HG02970 (cell line): ENCODE measurements at regions not wholly inside any gene's neighbourhood (a gene's known extent, or its start where the extent isn't known, plus 50 kb on each side); places are given as distances from the start of the nearest gene placed in this dataset.
A peak's percentile ranks its signal among the peaks of the same experiment; 100 is the strongest.

Source experiments
- ATAC-seq: cut with Tn5 transposase; IDR thresholded peaks from one replicate; pipeline ENCODE4 v1.9.1; 2021; ENCODE audit warnings: mild to moderate bottlenecking, moderate library complexity, moderate number of reproducible peaks; ENCODE audit not compliant: unreplicated experiment, low FRiP score

- no peak for ATAC-seq
These were observed 424.2 kb upstream of the ZMIZ1 start for GRCh38 chr10:78644550-78644949.

GRCh38 chr10:78645169-78645686, 423.5 kb upstream of the ZMIZ1 start:
- ATAC-seq, result no peak

- no peak for ATAC-seq
These were observed 422.8 kb upstream of the ZMIZ1 start for GRCh38 chr10:78645975-78646374.

GRCh38 chr10:78648256-78648860, 420.4 kb upstream of the ZMIZ1 start:
- no peak for ATAC-seq

GRCh38 chr10:78649429-78649828, 419.3 kb upstream of the ZMIZ1 start:
- ATAC-seq, result no peak

- ATAC-seq, result no peak
These were observed 418.6 kb upstream of the ZMIZ1 start for GRCh38 chr10:78650122-78650521.

GRCh38 chr10:78651287-78651686, 417.5 kb upstream of the ZMIZ1 start:
- no peak for ATAC-seq

- no peak for ATAC-seq
These were observed 415.2 kb upstream of the ZMIZ1 start for GRCh38 chr10:78653555-78653954.

GRCh38 chr10:78654047-78654590, 414.6 kb upstream of the ZMIZ1 start:
- ATAC-seq, result no peak

- ATAC-seq, result no peak
These were observed 412.8 kb upstream of the ZMIZ1 start for GRCh38 chr10:78655979-78656378.

- ATAC-seq, result no peak
These were observed 412.2 kb upstream of the ZMIZ1 start for GRCh38 chr10:78656417-78657162.

- no peak for ATAC-seq
These were observed 411.5 kb upstream of the ZMIZ1 start for GRCh38 chr10:78657163-78657861.

- ATAC-seq, result no peak
These were observed 411.0 kb upstream of the ZMIZ1 start for GRCh38 chr10:78657862-78658165.

- ATAC-seq, result peak; percentile 51
These were observed 409.8 kb upstream of the ZMIZ1 start for GRCh38 chr10:78658645-78659597.

GRCh38 chr10:78659598-78659967, 409.2 kb upstream of the ZMIZ1 start:
- no peak for ATAC-seq

GRCh38 chr10:78660446-78661106, 408.2 kb upstream of the ZMIZ1 start:
- ATAC-seq, result no peak

GRCh38 chr10:78663721-78664120, 405.0 kb upstream of the ZMIZ1 start:
- no peak for ATAC-seq

- ATAC-seq, result no peak
These were observed 403.7 kb upstream of the ZMIZ1 start for GRCh38 chr10:78664929-78665553.

- ATAC-seq, result no peak
These were observed 395.8 kb upstream of the ZMIZ1 start for GRCh38 chr10:78672918-78673317.
